Stimulated activated CD8-positive, alpha-beta memory T cell treated with anti-CD3 and anti-CD28 coated beads, Interleukin-15, amount 100 ng/mL, for 4 hours (primary cell): ENCODE measurements at regions not wholly inside any gene's neighbourhood (a gene's known extent, or its start where the extent isn't known, plus 50 kb on each side); places are given as distances from the start of the nearest gene placed in this dataset.
"Not testable (repeated sequence)": the region's sequence is repeated elsewhere in the genome, so short reads cannot be mapped to it uniquely, and the experiment has no call there.

Experiments used
- DNase-seq, 2 donors: peaks; one replicate each; pipeline ENCODE4 v3.0.0-alpha.2; 2020; ENCODE audit warnings: low read depth in 2 of 2

DNA sequence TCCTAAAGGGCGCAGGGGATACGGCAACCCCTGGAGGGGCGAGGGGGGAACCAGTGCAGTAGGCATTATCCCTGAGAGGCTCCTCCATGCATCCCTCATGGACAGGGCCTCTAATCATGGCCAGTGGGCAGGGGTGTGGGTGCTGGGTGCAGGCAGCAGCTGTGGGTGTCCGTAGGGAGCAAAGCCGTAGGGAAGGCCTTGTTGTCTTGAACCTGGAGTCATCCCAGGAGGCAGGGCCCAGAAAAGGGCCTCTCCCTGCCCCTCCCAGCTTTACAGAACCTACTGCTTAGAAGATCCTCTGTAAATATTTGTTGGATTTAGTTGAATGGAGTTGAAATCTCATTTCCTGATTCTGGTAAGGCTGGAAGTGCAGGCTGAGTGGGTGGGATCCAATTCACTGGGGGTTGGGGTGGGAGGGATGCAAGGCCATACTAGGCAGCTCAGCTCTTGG lies 207.0 kb upstream of the HAAO start:
- DNase-seq = no peak

DNA sequence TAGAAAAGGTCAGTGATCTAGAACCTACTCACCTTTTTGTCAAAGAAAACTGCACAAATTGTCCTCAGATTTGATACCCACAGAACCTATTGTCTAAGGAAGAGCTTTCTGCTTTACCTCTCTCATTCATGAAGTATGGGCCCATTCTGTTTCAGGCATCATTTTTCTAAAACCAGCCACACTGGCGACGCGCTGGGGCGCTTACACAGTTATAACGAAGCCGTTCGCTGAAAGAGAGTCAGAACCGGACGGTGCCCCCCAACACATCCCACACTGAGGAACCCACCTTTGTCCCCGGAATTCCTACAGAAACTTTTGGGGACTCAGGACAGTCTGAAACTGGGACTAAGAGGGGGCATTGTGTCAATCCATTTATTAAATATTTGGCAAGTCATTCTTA lies 206.3 kb upstream of the HAAO start:
- no peak for DNase-seq

DNA sequence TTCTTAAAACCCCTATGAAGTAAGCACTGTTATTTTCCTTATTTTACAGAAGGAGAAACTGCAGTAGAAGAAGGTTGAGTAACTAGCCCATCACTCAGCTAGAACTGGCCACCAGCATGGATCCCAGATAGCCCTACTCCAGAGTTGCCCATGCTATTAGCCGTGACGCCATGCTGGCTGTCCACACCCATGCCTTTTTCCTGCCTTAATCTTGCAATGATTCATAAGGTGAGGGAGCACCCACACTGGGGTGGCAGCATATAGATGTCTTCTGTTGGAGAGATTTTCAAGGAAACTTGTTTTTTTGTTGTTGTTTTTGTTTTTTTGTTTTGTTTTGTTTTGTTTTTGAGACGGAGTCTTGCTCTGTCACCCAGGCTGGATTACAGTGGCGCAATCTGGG lies 204.1 kb upstream of the HAAO start:
- no peak for DNase-seq

DNA sequence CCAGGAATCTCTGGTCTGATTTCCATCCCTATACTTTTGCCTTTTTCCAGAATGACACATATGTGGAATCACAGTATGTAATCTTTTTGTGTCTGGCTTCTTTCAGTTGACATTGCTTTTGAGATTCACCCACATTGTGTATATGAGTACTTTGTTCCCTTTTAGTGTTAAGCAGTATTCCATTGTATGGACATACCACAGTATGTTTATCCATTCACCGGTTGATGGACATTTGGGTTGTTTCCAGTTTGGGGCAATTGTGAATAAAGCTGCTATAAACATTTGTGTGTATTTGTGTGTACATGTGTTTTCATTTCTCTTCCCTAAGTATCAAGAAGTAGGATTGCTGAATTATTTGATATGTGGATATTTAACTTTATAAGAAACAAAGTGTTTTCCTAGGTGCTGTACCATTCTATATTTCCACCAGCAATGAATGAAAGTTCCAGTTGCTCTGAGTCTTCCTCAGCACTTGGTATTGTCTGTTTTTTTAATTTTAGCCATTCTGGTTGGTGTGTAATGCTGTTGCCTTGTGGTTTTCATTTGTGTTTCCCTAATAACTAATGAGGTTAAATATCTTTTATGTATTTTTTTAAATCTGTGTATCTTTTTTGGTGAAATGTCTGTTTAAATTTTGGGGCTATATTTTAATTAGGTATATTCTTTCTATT lies 203.5 kb upstream of the HAAO start:
- no peak for DNase-seq

DNA sequence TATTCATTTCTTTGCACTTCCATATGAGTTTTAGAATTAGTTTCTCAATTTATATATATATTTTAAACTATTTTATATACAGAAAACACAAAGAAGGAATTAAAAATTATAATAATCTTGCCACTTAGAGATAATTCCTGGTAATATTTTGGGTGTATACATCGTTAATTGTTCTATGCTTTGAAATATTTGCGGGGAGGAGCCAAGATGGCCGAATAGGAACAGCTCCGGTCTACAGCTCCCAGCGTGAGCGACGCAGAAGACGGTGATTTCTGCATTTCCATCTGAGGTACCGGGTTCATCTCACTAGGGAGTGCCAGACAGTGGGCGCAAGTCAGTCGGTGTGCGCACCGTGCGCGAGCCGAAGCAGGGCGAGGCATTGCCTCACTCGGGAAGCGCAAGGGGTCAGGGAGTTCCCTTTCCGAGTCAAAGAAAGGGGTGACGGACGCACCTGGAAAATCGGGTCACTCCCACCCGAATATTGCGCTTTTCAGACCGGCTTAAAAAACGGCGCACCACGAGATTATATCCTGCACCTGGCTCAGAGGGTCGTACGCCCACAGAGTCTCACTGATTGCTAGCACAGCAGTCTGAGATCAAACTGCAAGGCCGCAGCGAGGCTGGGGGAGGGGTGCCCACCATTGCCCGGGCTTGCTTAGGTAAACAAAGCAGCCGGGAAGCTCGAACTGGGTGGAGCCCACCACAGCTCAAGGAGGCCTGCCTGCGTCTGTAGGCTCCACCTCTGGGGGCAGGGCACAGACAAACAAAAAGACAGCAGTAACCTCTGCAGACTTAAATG lies 197.1 kb upstream of the HAAO start:
- DNase-seq = not testable (repeated sequence)

DNA sequence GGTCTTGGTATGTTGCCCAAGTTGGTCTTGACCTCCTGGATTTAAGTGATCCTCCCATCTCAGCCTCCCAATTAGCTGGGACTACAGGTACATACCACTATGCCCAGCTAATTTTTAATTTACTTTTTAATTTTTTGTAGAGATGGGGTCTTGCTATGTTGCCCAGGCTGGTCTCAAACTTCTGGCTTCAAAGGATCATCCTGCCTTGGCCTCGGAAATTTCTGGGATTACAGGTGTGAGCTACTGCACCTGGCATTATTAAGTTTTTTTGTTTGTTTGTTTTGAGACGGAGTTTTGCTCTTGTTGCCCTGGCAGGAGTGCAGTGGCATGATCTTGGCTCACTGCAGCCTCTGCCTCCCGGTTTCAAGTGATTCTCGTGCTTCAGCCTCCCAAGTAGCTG lies 195.7 kb upstream of the HAAO start:
- DNase-seq = not testable (repeated sequence)

DNA sequence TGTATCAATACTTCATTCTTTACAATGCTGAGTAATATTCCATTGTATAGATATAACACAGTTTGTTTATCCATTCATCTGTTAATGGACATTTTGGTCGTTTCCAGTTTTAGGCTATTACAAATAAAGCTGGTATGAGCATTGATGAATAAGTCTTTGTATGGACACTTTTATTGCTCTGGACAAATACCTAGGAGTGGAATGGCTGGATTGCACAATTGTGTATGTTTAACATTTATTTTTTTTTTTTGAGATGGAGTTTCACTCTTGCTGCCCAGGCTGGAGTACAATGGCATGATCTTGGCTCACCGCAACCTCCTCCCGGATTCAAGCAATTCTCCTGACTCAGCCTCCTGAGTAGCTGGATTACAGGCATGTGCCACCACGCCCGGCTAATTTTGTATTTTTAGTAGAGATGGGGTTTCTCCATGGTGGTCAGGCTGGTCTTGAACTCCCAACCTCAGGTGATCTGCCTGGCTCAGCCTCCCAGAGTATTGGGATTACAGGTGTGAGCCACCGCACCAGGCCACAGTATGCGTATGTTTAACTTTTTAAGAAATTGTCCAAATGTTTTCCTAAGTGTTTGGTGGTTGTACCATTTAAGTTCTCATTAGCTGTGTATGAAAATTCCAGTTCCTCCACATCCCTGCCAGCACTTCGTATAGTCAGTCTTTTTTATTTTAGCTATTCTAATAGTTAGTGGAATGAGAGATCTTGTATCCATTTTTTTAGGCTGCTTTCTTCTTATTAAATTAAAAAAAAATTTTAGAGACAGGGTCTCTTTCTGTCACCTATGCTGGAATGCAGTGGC lies 194.9 kb upstream of the HAAO start:
- DNase-seq = no peak

DNA sequence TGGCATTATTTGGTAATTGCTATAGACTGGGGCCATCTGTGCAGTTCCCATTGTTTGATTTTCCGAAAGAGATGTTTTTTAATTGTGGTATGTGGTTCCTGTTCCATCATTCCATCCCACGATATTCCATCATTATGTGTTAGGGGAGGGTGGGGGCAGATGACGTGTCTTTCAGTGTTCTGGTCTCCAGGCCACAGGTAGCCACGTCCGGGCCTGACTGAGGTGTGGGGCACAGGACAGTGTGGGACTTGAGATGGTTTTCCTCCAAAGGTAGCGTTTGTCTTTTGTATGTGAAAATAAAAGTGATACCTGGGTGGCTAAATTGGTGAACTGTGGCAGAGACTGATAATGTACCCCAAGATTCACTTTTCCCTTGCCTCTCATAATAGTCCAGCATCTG lies 192.2 kb upstream of the HAAO start:
- no peak for DNase-seq

DNA sequence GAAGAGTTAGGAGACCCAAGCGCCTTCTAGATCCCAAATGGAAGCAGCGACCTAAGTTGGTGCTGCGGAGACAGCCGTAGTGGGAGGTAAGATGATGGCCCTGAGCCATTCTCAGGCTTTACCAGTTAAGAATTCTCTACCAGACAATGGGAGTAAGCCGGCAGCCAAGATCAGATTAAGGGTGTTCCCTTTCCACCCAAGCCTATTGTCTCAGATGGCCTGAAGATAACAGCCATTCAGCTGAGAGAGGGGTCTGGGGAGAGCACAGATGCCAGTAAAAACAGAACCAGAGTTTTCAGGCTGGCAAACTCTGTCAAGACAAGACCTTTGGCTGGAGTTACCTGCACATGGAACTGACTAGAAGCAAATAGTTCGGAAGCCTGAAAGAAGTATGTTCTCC lies 191.7 kb upstream of the HAAO start:
- DNase-seq = no peak

DNA sequence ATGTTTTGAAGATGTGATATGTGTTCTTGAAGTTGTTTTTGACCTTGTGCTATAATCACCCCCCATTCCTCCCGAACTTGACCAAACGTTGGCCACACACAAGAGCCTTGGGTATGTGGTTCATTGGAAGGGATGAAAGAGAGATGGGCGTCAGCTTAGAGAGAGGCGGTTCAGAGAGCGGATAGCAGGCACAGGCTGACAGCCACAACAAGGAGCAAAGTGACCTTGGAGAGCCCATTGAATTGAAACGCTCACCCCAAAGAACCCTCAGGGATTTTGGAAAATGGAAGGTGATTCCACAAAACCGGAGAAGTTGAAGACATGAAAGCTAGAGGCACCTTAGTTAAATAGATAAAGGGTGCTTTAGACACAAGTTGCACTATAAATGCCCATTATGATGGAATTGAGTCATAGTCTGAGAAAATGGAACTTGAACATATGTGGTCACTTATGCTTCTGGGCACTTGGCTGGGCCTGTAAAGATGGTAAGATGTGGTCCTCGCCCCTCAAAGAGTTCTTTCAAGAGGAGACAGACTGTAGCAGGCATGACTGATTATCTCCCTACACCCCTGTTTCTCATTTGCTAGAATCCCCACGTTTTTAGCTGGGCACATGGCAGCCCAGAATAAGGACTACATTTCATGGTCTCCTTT lies 188.5 kb upstream of the HAAO start:
- no peak for DNase-seq

DNA sequence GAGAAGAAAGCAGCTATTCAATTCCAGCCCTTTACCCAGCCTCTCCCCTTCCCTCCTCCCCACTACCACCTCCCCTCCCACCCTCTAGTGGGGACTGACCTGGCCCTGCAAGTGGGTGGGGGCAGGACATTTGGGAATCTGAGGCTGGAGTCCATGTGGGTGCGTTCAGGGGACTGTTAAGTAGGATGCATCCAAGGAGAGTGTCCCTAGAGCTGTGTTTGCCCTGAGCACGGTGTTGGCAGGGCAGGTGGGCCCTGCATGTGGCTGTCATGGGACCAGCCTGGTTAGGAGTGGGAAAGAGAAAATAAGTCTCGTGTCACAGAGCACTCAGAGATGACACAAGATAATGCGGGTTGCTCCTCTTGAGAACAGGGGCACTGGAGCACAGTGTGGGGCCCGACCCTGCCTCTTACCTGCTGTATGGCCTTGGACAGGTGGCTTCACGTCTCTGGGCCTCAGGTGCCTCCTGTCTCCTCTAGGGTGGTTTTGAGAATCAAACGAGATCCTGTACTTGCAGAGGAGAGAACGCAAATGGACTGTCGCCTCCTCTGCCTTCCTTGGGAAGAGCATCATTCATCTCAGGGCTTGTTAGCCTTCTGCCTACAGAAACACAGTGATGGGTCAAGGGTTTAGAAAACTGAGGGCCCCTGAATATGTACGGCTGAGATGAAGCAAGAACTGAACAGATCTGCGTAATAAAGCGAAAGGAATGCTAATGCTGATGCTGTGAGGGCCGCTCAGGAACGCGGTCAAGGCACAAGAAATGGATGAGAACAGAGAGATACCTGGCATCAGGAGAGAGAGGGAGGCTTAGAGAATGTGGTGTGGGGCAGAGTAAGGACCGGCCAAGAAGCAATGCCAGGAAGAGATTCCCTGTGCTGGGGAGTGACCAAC lies 187.7 kb upstream of the HAAO start:
- DNase-seq = no peak

DNA sequence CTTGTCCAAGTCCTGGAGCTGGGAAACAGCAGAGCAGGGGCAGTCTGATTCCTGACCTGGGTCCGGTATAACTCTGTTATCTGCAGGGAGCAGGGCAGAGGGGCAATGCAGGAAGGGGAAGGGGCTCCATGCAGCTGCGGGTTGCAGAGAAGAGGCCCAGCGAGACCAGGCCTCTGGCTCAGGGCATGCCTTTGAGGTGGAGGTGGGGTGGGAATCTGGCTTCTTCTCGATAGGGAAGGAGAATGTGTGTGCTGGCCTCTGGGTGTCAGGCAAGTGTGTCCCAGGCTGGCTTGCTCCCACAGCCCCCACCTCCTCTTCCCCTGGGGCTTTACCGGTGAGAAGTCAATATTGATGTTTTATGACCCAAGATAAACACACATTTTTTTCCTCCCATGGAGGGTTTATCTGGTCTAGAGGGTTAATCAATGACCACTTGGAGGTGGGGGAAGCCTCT lies 187.1 kb upstream of the HAAO start:
- DNase-seq = no peak

DNA sequence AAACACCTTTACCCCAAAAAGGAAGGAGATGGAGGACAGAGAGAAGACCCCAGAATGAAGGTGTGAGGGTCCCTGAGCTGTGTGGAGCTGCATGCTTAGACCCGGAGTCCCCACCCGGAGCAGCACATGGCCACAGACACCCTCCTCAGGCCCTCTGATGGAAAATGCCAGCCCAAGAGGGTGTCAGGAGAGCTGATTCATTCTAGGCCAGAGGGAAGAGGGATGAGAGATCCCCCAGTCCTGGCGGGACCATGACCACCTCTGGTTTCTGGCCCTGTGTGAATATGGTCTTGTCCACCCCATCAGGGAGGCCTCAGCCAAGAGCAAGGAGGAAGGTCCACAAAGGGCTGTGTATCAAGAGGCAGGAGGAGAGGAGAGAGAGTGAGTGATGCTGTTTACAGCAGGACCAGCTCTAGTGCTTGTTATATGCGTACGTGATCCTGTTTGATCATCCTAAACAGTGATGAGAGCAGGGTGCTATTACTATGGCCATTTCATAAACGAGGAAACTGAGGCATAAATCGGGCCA lies 186.6 kb upstream of the HAAO start:
- DNase-seq = no peak

DNA sequence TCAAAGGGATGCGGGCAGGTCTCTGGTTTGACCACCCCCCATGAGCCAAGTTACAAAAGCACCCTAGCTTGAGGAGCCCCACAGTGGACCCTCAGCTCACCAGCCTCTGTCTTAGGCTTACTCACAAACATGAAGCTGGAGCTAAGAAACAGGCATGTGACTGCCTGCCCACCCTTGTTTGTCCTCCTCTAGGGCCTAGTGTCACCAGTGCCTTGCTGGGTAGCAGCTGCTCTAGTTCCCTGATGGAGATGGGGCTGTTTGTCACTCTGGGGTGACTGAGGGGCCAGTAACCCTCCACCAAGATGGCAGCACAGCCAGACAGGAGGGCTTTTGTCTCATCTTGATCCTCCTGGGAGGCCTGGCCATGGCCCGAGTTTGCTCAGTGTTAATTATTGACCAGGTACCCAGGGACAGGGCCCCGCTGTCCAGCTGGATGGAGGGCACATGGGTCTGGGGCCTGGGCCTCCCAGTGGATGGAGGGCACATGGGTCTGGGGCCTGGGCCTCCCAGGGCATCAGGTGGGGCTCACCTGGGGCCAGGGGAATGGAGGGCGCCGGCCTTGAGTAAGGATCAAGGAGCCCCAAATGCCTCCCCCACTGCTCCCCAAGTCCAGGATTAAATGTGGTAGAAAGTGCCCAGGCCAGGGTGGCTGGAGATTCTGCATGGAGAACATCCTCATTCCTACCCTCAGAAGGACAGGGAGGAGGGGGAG lies 185.9 kb upstream of the HAAO start:
- DNase-seq = no peak

DNA sequence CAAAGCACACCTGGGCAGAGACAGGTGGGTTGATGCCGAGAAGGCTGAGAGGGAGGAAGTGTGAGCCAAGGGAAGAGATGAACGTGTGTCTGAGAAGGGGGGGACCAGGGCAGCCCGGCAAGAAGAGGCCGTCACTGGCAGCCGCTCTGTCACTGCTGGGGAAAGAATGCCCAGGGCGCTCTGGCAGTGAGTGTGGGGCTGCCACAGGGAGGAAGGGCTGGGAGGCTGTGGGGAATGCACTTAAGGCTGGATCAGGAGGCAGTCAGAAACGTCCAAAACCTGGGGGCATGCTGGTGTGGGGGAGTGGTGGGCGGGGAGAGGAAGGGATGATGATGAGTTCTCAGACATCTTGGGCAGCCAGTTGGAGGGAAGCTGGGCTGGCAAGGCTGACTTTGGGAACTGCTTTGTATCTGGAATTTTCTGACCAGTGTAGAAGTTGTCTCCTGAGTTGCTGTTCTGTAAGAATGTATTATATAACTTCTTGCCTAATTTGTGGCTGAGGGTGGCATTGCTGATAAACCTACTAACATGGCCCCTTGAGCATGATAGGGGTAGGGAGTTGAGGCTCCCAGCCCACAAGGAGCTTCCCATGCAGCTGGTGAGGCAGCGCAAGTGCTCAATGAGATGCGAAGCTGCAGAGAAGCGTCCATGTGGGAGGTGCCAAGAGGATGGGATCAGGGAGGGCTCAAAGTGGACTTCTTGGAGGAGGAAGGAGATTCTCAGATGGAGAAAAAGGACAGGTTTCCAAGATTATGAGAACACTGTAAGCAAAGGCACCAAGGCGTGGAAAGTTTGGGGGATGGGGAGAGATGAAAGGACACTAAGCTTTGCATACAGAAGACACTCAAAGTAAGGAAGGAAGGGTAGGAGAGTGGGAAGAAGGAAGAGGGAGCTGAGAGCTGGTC lies 185.1 kb upstream of the HAAO start:
- DNase-seq = no peak

DNA sequence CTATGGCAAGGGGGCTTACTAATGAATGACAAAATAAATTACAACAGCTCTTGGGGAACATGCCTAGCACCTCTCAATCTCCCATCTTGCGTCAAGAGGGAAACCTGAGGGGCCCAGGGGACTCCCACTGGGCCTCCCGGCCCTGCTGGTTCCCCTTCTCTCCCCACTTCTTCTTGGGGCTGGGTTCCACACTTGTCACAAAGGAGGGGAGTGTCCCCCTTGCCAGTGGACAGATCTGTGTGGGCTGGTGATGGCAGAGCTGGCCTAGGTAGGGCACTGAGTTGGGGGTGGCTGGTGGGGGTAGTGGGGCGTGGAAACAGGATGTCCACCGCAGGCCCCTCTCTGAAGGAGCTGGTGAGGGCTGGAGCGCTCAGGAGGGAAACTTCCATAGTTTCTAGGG lies 184.0 kb upstream of the HAAO start:
- no peak for DNase-seq

DNA sequence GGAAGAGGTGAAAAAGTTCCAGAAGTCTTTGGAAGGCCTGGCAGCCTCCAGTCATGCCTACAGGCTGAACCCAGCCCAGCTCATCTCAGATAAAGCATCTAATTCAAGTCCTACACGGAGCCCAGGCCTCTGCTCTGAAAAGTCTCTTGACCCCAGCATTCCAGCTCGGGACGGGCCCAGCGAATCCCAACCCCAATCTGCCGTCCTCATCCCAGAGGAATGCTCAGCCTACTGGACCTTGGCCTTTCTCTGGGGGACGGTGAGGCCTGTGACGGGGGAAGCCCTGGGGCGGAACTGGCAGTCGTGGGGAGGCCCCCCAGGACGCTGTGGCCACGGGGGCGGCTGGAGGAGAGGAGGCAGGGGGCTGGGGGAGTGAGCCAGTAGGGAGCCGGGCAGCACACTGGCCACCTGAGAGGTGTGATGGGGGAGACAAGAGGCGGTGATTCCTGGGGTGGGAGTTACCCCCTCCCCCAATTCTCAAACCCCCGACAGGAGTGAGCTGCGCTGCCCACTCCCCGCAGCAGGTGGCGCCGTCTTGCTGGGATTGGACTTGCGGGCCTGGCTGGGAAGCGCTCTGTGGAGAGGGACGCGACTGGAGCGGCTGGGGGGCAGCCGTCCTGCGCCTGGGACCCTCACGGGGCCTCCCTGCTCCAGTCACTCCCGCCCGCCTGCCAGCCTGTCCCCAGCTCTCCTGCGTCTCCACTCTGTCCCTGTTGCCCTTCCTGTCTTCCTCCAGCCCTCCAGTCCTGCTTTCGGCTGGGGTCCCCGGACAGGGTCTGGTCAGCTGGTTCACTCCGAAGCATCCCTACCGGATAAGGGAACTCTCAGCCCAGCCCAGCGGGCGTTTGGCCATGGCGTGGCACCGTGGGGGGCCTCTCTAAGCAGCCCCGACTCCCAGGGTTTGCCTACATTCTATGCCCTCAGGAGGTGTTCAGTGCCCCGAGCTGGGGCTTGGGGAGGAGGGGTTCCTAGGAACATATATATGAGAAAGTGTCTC lies 182.6 kb upstream of the HAAO start:
- peak; percentile 9 to 21 for DNase-seq
